Hepatocyte (in vitro differentiated cells): ENCODE measurements at regions not wholly inside any gene's neighbourhood (a gene's known extent, or its start where the extent isn't known, plus 50 kb on each side); places are given as distances from the start of the nearest gene placed in this dataset.

Source experiments
- EZH2 ChIP-seq: fragments of 200-600 bp; sonication (generic); IDR thresholded peaks from 2 replicates; pipeline ENCODE4 v1.6.1; 2016; ENCODE audit warnings: antibody characterized with exemption, mild to moderate bottlenecking, borderline replicate concordance
- TF ChIP-seq, protein P1 (sequence below): fragments of 200-600 bp; sonication (generic); IDR thresholded peaks from 2 replicates; pipeline ENCODE4 v1.5.1; 2016; ENCODE audit warnings: antibody characterized with exemption, mild to moderate bottlenecking; ENCODE audit not compliant: poor library complexity

DNA sequence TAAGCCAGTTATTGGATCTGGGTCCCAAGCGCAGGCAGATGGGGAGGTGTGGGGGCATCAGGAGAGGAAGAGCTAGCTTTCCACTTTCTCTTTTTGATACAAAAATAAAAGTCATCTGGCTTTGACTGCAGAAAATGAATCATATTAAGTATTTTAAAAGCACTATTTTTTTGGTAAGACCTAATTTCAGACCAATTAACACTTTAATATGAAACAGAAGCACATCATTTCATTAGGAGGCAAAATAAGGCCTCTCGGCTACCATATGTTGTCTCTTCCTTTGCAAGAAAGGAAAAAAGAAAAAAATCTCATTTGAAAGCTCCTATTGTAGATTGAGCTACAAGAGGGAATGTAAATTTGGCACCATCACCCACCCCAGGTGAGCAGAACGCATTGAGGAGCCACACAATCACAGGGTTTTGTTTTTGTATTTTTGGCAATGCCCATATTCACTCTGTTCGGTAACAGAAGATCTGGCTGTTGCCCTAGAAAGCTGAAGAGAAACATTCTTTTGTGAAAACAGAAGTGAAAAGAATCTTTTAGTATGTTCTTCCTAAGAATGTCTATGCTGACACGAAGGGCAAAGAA lies 390.7 kb upstream of the ETAA1 start:
- TF ChIP-seq EZH2 = no peak
- TF ChIP-seq, protein P1, sequence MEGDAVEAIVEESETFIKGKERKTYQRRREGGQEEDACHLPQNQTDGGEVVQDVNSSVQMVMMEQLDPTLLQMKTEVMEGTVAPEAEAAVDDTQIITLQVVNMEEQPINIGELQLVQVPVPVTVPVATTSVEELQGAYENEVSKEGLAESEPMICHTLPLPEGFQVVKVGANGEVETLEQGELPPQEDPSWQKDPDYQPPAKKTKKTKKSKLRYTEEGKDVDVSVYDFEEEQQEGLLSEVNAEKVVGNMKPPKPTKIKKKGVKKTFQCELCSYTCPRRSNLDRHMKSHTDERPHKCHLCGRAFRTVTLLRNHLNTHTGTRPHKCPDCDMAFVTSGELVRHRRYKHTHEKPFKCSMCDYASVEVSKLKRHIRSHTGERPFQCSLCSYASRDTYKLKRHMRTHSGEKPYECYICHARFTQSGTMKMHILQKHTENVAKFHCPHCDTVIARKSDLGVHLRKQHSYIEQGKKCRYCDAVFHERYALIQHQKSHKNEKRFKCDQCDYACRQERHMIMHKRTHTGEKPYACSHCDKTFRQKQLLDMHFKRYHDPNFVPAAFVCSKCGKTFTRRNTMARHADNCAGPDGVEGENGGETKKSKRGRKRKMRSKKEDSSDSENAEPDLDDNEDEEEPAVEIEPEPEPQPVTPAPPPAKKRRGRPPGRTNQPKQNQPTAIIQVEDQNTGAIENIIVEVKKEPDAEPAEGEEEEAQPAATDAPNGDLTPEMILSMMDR = no peak
